ENCODE measurements at regions not wholly inside any gene's neighbourhood (a gene's known extent, or its start where the extent isn't known, plus 50 kb on each side); places are given as distances from the start of the nearest gene placed in this dataset.

DNA sequence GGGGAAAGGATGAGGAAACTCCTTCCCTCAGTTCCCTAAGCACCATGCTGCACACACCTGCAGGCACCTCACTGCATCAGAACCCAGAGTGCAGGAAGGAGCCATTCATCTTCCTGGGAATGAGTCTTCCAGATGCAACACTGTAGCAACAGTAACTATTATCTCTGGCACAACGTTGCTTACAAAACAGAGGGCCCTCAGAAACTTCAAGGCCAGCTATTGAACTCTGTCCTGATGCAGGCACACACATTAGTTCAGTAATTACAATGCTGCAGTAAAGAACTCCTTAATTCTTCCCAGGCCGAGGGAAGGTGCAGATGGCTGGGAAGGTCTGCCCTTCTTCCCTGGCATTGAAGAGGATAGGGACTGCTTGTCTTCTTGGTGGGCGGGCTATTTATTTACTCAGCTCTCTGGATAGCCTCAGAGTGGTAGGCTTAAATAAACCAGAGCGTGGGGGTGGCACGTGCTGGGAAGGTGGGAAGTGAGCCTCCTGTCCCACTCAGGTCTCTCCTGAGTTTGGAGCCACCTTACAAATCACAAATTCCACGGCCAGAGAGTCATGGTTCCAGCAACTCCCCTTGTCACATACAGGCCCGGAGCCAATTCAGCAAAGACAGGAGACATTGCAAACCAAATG lies 125.1 kb upstream of the JCAD start:
- Histone ChIP-seq H3K56ac (ENCODE audit: insufficient read length, low read depth, low read length) (no peak overlapping the region), H3K9ac (ENCODE audit: extremely low read depth, insufficient read length, low read length) (no peak overlapping the region), H2BK12ac (ENCODE audit: insufficient read length, low read depth, low read length) (no peak overlapping the region), H3K18ac (ENCODE audit: insufficient read length, low read depth, low read length) (no peak overlapping the region), H4K91ac (ENCODE audit: insufficient read length, low read depth, low read length) (no peak overlapping the region), H2AK5ac (ENCODE audit: insufficient read length, low read length) (no peak overlapping the region), H3K79me2 (ENCODE audit: insufficient read depth, low read length) (no peaks in the 10 kb centered on the region), H4K20me1 (ENCODE audit: control insufficient read depth, insufficient read depth, insufficient read length) (no peaks in the 10 kb centered on the region), H3K23ac (ENCODE audit: insufficient read length, low read depth, low read length) (no peak overlapping the region), H2BK15ac (ENCODE audit: low read depth, low read length) (no peak overlapping the region), H3K27ac (ENCODE audit: insufficient read length, low read depth, low read length) (no peak overlapping the region), H2BK20ac (ENCODE audit: low read depth, low read length, poor library complexity, severe bottlenecking) (no peak overlapping the region), H2BK120ac (ENCODE audit: low read depth, low read length, poor library complexity, severe bottlenecking) (no peak overlapping the region), H3K4me2 (ENCODE audit: insufficient read depth, insufficient read length, low read length) (no peak overlapping the region), H3K27me3 (ENCODE audit: insufficient read depth, low read length) (no peaks in the 10 kb centered on the region), H2BK5ac (ENCODE audit: insufficient read length, low read length) (no peak overlapping the region), H3K79me1 (ENCODE audit: insufficient read depth, low read depth, low read length, poor library complexity, severe bottlenecking) (no peaks in the 10 kb centered on the region), H3T11ph (ENCODE audit: low read length) (no peak overlapping the region), H3K4me1 (ENCODE audit: insufficient read depth, low read length) (no peaks in the 10 kb centered on the region), H3K14ac (ENCODE audit: insufficient read depth, low read length) (no peak overlapping the region), H4K8ac (replicated peaks; ENCODE audit: insufficient read length, low read depth, low read length) (no peak overlapping the region), H3K9me3 (ENCODE audit: control insufficient read depth, low read depth, low read length) (no peaks in the 10 kb centered on the region), H4K5ac (ENCODE audit: insufficient read length, low read depth, low read length) (no peak overlapping the region), H3K23me2 (ENCODE audit: insufficient read length, low read depth, low read length, poor library complexity, severe bottlenecking) (no peaks in the 10 kb centered on the region), H2AFZ (ENCODE audit: low read length) (no peak overlapping the region), H3K4ac (ENCODE audit: low read depth, low read length) (no peak overlapping the region)
- Mint-ChIP-seq H3K27me3 (ENCODE audit: low read depth) (peaks cover 2% of the 10 kb centered on the region), H3K36me3 (ENCODE audit: insufficient read depth in 1 of 3, low read depth in 3 of 3) (no peaks in the 10 kb centered on the region), H3K27ac (no peak overlapping the region), H3K4me1 (peaks cover 0 to 8% of the 10 kb centered on the region in 2 experiments; a peak in 3 of 4 replicates), H3K4me3 (no peak overlapping the region), H3K9me3 (no peaks in the 10 kb centered on the region)
- WGBS (ENCODE audit: extremely low coverage, insufficient read length, low lambda C conversion rate): no CpG with 5 or more reads among the region's 7 CpGs
- no peak for TF ChIP-seq CTCF (conservative IDR thresholded peaks at IDR 0.05)
- no peak for DNase-seq
